HG03045 (cell line): ENCODE measurements at regions not wholly inside any gene's neighbourhood (a gene's known extent, or its start where the extent isn't known, plus 50 kb on each side); places are given as distances from the start of the nearest gene placed in this dataset.
"Not testable (repeated sequence)": the region's sequence is repeated elsewhere in the genome, so short reads cannot be mapped to it uniquely, and the experiment has no call there.

Source experiments
- ATAC-seq: cut with Tn5 transposase; IDR thresholded peaks from one replicate; pipeline ENCODE4 v1.9.1; 2021; ENCODE audit warnings: mild to moderate bottlenecking, moderate library complexity; ENCODE audit not compliant: unreplicated experiment

GRCh38 chr15:35975941-35976340 is 430.0 kb upstream of the DPH6 start:
- ATAC-seq: no peak

- no peak for ATAC-seq
Measured at GRCh38 chr15:35979608-35980007, 433.6 kb upstream of the DPH6 start.

DNA sequence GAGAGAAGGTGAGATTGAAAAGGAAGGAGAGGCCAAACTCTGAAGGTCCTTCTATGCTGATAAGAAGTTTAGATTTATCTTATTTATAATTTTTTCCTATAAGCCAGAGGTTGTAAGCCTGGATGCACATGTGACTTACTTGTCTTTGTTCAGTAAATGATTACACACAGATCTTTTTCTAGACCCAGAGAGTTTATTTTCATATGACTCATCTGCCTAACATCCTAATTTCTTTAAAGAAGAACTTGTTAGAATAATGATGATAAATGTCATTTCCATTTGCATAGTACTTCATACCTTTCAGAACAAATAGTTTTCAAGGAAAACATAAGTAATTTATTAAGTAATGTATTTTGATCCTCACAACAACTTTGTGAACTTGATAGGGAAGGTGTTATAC is 434.8 kb upstream of the DPH6 start:
- no peak for ATAC-seq

- no peak for ATAC-seq
Measured at GRCh38 chr15:35986191-35986721, 440.3 kb upstream of the DPH6 start.

GRCh38 chr15:35987056-35987455 is 441.1 kb upstream of the DPH6 start:
- no peak for ATAC-seq

DNA sequence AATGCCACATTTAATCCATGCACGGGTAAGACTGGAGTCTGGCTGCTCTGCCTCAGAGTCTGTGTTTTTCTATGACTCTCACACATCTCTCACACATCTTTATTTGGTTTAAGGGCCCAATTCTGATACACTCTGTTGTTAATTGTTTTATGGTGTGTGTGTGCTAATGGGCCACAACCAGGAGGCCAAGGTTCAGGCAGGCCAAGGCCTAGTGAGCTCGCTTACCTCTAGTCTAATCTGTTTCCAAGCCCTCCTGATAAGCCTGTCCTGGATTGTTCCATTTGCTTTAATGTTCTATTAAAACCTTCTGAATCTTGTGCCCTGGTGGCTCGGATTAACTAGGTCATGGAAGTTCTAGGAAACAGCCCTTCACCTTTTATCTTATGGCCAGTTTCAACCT is 445.4 kb upstream of the DPH6 start:
- no peak for ATAC-seq

GRCh38 chr15:35992791-35993190 is 446.8 kb upstream of the DPH6 start:
- no peak for ATAC-seq

GRCh38 chr15:35993196-35993595 is 447.2 kb upstream of the DPH6 start:
- ATAC-seq: no peak

DNA sequence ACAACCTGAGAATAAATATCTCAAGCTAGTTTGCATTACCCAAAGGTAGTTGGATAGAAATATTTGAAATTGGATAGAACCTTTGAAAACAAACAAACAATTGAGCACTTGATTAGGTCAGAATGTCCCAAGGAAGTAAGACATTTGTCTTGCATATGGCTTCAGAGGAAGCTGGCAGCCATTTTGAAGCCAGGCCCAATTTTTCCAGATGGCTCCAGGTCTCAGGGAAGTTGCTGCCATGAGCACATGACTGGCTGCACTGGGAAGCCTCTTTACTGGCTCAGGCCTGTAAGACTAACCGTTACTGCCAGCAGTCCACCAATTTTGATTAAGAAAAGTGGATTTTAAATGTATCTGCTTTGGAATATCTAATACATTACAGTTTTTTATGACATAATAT is 448.9 kb upstream of the DPH6 start:
- ATAC-seq: no peak

DNA sequence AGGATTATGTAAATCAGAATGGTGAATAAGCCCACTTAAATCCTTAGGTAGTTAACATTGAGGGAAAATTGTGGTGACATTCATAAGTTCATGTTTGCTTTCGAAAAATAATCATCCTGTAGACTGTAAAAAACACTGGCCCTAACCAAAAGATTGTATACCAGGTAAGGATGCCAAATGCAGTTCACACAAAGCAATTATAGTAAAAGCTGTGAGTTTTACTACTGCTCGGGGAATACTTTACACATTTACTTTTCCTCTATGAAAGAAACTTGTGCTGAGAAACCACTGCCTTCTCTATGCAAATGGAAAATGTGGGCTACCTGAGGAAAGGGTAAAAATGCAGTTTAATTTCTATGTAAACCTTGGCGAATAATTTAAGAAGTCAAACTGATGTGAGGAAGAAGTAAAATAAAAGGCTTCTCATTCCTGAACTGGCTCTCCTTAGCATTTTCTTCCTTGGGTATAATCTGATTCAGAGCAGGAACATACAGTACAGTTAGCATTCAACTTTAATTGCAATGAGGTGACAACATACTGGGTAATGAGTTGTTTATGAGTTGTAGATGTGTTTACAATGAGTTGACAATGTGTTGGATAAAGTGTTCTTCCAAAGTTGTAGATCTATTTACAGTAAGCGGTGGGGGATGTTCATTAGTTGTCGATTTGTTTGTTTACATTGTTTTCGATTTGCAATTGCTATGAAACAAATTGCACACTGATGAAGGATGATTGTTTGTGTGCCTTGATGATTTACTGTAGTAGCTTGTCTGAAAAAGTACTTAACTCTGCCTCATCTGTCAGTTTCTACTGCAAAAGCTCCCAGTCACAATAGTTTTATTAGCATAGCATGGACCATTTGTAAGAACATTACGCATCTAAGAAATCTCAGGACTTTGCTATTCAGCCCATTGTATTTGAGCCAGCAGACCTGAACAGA is 453.0 kb upstream of the DPH6 start:
- no peak for ATAC-seq

- ATAC-seq: no peak
Measured at GRCh38 chr15:36004891-36005490, 459.0 kb upstream of the DPH6 start.

- no peak for ATAC-seq
Measured at GRCh38 chr15:36005542-36005941, 459.6 kb upstream of the DPH6 start.

DNA sequence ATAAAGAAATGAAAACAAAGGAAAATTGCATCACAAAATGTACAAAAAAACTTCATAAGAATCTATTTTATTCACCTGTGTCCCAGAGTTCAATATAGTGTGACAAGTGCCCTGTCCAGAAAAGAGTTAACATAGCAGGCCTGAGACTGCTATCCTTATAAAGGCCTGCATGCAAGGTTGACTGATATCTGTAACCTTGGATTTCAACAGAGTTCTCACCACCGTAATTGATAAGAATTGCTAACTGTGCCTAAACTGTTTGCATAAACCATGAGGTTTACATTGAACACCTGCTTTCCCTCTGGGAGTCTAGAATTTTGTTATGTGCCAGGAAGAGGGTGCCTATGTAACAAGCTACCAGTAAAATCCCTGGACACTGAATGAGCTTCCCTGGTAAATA is 461.7 kb upstream of the DPH6 start:
- no peak for ATAC-seq

DNA sequence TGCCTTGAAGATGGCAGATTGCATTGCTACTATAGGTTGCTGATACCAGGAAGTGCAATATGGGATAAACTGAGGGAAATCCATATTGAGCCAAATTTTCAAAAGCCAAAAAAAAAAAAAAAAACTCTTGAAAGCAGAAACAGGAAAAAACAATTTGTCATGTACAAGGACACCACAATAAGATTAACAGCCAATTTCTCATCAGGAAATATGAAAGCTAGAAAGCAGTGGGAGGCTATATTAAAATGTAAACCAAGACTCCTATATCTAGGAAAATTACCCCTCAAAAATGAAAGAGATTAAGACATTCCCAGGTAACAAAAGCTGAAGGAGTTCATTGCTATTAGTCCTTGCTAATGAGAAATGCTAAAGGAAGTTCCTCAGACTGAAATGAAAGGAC is 462.8 kb upstream of the DPH6 start:
- ATAC-seq: no peak

GRCh38 chr15:36024031-36024688 is 478.2 kb upstream of the DPH6 start:
- ATAC-seq: no peak

DNA sequence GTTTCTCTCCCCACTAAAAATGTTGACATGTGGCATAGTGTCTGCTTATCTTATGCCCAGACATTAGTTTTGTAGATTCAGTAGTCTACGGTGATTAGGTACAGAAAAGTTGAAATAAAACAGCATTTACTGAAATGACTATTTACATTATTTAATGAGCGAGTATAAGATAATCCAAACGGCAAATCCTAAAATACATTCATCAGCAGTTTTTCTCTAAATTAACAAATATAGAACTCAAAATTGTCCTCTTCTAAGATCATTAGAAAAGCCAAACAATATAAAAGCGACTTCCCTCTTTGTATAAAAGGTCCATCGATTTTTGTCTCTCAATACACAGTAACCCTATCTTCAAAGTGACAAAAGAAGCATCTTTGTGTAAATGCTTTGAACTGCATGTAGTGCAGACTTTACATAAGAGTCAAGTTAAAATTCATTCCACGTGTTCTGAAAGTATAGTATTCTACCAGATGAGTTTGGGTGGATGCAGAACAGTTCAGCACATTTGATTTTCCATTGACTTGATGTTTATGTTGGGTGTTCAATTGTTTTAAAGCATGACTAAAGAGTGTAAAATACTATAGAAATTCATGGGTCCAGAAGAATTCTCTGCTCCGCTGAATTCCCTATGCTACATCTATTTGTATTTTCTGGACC is 480.8 kb upstream of the DPH6 start:
- ATAC-seq: no peak

DNA sequence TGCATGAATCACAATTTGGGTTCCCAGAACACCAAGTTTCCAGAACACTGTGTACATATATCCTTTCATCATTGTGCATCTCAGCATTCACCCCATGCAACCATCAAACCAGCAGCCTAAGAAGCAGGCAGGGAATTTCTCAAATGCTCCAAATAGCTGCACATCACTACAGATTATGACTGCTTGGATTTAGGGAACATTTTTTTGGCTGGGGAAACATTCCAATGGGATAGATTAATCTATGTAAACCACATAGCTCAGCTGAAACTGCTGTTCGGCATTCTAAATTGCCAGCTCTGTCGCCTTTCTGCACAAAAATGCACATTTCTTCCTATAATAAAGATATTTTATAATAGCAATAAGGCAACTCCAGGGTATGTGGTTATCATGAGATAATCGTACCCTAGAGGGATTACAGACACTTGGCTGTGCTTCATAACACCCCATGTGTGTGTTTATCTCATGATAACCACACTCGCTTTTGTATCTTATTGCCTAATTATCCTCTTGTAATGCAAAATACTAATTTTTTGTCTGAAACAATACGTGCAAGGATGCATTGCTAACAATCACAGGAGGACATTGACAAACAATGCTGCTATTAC is 483.7 kb upstream of the DPH6 start:
- ATAC-seq: no peak

DNA sequence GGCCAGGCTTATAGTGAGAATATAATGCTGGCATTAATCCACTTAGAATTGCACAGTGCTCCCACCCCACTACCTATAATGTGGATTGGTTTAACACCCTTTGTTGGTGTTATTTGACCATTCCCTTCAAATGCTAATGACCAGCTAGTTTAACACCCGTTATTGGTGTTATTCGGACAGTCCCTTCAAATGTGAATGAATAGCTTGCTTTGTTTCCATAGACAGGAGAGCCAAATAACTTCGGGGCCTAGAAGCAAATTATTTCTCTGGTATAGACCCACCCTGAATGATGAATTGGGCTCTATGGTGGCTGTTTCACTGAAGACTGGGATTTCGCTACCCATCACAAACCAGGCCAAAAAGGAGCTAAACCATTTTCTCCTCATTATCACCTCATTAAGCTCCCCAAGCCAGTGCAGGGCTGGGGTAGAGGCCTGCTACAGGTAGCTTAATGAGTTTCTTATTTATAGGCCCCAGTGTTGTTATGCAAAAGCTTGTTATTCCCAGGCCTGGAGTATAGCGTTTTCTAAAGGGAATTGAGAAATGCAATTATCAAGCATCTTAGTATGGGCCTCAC is 494.1 kb upstream of the DPH6 start:
- no peak for ATAC-seq

GRCh38 chr15:36047018-36047716 is 501.2 kb upstream of the DPH6 start:
- ATAC-seq: not testable (repeated sequence)

- ATAC-seq: no peak
Measured at GRCh38 chr15:36050899-36051298, 504.9 kb upstream of the DPH6 start.
